AG09309 (cell line): ENCODE measurements at regions not wholly inside any gene's neighbourhood (a gene's known extent, or its start where the extent isn't known, plus 50 kb on each side); places are given as distances from the start of the nearest gene placed in this dataset.
"Not testable (repeated sequence)": the region's sequence is repeated elsewhere in the genome, so short reads cannot be mapped to it uniquely, and the experiment has no call there.

Source experiments
- DNase-seq: peaks from one replicate; pipeline ENCODE4 v3.0.0-alpha.2; 2010; ENCODE audit warnings: low read depth
- H3K4me3 ChIP-seq: 2 replicates; pipeline ENCODE4 v1.5.1; 2011; ENCODE audit warnings: mild to moderate bottlenecking, low read depth, low read length, moderate library complexity; ENCODE audit not compliant: control insufficient read depth
- CTCF ChIP-seq: IDR thresholded peaks from 2 replicates; pipeline ENCODE4 v1.5.1; 2011; ENCODE audit warnings: mild to moderate bottlenecking, low read depth, low read length, inconsistent platforms; ENCODE audit not compliant: insufficient read depth, control insufficient read depth; ENCODE audit errors: missing control alignments

- no peak for DNase-seq
- no peak overlapping the region for H3K4me3 ChIP-seq
- TF ChIP-seq CTCF: no peak
Observed at GRCh38 chr2:139574371-139574770, 794.2 kb upstream of the NXPH2 start.

GRCh38 chr2:139556789-139557188 is 776.6 kb upstream of the NXPH2 start:
- no peak for TF ChIP-seq CTCF
- H3K4me3 ChIP-seq: no peak overlapping the region
- DNase-seq: no peak

- no peak overlapping the region for H3K4me3 ChIP-seq
- TF ChIP-seq CTCF: no peak
- DNase-seq: no peak
Observed at GRCh38 chr2:139550873-139551272, 770.7 kb upstream of the NXPH2 start.

- no peak for TF ChIP-seq CTCF
- no peak for DNase-seq
- H3K4me3 ChIP-seq: no peak overlapping the region
Observed at GRCh38 chr2:139550341-139550740, 770.2 kb upstream of the NXPH2 start.

- TF ChIP-seq CTCF: no peak
- H3K4me3 ChIP-seq: no peak overlapping the region
- DNase-seq: no peak
Observed at GRCh38 chr2:139544186-139544851, 764.1 kb upstream of the NXPH2 start.

GRCh38 chr2:139538332-139539020 is 758.3 kb upstream of the NXPH2 start:
- DNase-seq, H3K4me3 ChIP-seq: not testable (repeated sequence)

DNA sequence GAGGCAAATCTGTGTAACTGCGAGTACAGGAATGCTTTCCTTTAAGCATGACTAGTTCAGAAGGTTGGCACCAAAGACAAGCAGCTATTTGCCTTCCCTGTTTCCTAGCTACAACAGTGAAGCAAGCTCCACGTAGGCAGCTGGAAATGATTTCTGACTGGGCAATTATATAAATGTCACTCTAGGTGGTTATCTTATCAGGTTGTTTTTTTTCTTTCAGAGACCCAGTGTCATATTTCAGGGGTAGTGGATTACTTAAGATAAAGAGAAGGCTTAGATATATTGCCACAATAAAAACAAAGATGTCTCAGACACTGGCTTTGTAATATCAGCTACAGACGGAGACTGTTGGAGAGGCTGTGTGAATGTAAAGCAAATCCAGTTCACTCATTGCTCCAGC is 748.9 kb upstream of the NXPH2 start:
- no peak for TF ChIP-seq CTCF
- no peak overlapping the region for H3K4me3 ChIP-seq
- DNase-seq: no peak
